ENCODE measurements at regions not wholly inside any gene's neighbourhood (a gene's known extent, or its start where the extent isn't known, plus 50 kb on each side); places are given as distances from the start of the nearest gene placed in this dataset.

DNA sequence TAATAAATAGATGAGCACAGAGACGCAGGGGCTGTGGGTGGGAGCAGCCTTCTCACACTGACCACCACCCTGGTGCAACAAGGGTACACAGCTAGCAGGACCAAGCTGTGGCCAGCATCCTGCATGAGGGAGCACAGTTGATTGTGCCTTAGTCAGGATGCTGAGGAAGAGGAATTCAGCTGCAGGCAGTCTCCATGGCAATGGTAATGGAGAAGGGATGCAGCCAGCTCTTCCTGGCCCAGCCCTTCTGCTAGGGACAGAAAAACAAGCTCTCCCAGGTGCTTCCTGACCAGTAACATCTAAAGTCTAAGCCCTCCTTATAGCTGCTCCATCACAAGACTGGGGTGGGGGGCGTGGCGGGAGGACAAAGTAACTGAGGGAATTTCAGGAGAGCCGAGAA, 363.5 kb downstream of the BUD13 start:
- TF ChIP-seq POLR2A (IDR thresholded peaks at IDR 0.05) (no peak), CTCF (IDR thresholded peaks at IDR 0.05) (no peak), EP300 (IDR thresholded peaks at IDR 0.05) (no peak), POLR2AphosphoS5 (IDR thresholded peaks at IDR 0.05) (no peak)
